ENCODE measurements at regions not wholly inside any gene's neighbourhood (a gene's known extent, or its start where the extent isn't known, plus 50 kb on each side); places are given as distances from the start of the nearest gene placed in this dataset.
"Not testable (repeated sequence)": the region's sequence is repeated elsewhere in the genome, so short reads cannot be mapped to it uniquely, and the experiment has no call there.

DNA sequence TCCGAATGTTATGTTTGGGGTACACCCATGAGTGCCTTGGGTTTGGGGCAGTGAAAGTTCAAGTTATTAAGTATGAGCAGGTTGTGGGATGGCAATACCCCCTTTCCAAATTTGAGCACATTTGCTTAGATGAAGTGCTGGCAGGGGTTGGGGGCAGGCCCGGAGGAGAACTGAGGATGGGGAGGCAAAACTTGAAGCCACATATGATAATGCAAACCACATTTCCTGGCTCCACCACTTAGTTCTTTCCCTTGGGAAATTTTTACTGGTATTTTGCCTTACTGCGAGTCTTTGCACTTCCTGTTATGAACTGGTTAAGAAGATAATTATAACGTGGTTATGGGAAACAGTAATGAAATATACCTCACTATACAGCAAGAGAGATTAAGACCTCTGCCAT lies 336.0 kb upstream of the ONECUT1 start:
- Histone ChIP-seq H3K9me3 (replicated peaks) (no peaks in the 10 kb centered on the region), H3K27ac (replicated peaks) (no peak overlapping the region), H3K36me3 (no peaks in the 10 kb centered on the region), H3K4me1 (no peaks in the 10 kb centered on the region), H3K27me3 (ENCODE audit: low read depth) (peaks cover 8% of the 10 kb centered on the region), H3K4me3 (no peak overlapping the region)
- no peak for DNase-seq
- intact Hi-C loops (cut with micrococcal nuclease): no loop called here
- TF ChIP-seq, protein P1, sequence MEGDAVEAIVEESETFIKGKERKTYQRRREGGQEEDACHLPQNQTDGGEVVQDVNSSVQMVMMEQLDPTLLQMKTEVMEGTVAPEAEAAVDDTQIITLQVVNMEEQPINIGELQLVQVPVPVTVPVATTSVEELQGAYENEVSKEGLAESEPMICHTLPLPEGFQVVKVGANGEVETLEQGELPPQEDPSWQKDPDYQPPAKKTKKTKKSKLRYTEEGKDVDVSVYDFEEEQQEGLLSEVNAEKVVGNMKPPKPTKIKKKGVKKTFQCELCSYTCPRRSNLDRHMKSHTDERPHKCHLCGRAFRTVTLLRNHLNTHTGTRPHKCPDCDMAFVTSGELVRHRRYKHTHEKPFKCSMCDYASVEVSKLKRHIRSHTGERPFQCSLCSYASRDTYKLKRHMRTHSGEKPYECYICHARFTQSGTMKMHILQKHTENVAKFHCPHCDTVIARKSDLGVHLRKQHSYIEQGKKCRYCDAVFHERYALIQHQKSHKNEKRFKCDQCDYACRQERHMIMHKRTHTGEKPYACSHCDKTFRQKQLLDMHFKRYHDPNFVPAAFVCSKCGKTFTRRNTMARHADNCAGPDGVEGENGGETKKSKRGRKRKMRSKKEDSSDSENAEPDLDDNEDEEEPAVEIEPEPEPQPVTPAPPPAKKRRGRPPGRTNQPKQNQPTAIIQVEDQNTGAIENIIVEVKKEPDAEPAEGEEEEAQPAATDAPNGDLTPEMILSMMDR (IDR thresholded peaks at IDR 0.05; ENCODE audit: borderline replicate concordance): no peak

DNA sequence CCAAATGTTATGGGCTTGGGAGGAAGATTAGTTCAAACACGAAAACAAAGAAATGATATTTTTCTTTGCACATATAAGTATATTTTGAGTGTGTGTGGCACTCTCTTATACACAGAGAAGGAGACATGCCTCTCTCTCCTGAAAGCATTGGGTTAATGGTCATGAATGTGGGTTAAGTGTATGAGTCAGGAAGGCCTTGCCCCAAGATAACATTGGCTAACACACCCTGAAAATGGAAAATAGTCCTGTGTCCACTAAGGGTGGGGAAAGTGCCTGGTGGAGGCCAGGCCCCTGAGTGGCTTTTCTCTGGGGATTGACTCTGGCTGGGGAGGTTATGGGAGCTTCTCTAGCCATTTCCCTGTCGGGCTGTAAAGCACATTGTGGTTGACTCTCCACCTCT lies 332.7 kb upstream of the ONECUT1 start:
- H3K27ac ChIP-seq (replicated peaks): no peak overlapping the region
- H3K27me3 ChIP-seq (ENCODE audit: low read depth): no peaks in the 10 kb centered on the region
- H3K4me3 ChIP-seq: no peak overlapping the region
- intact Hi-C loops (cut with micrococcal nuclease): no loop called here
- no peaks in the 10 kb centered on the region for H3K4me1 ChIP-seq
- TF ChIP-seq, protein P1 (IDR thresholded peaks at IDR 0.05; ENCODE audit: borderline replicate concordance): no peak
- DNase-seq: no peak
- no peaks in the 10 kb centered on the region for H3K9me3 ChIP-seq (replicated peaks)
- no peaks in the 10 kb centered on the region for H3K36me3 ChIP-seq

- H3K27me3 ChIP-seq (ENCODE audit: low read depth); H3K4me3 ChIP-seq; DNase-seq; intact Hi-C loops (cut with micrococcal nuclease); H3K27ac ChIP-seq (replicated peaks); H3K36me3 ChIP-seq; H3K4me1 ChIP-seq: not testable (repeated sequence)
- peaks cover 18% of the 10 kb centered on the region for H3K9me3 ChIP-seq (replicated peaks)
Measured at GRCh38 chr15:53116915-53117314, 326.8 kb upstream of the ONECUT1 start.

DNA sequence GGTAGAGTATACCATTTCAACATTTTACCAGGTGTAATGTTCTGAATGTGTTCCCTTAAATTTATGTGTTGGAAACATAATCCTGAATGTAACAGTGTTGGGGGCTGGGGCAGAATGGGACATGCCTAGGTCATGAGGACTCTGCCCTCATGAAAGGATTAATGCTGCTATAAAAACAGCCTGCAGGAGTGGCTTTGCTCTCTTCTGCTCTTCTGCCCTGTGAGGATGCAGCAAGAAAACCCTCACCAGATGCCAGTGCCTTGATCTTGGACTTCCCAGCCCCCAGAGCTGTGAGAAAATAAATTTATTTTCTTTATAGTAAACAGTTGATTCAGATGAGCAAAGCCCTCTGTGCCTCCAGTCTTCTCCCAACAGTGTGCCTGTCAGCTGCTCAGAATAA lies 326.0 kb upstream of the ONECUT1 start:
- H3K27me3 ChIP-seq (ENCODE audit: low read depth): no peaks in the 10 kb centered on the region
- no peaks in the 10 kb centered on the region for H3K4me1 ChIP-seq
- no peak overlapping the region for H3K4me3 ChIP-seq
- H3K27ac ChIP-seq (replicated peaks): no peak overlapping the region
- TF ChIP-seq, protein P1 (IDR thresholded peaks at IDR 0.05; ENCODE audit: borderline replicate concordance): no peak
- intact Hi-C loops (cut with micrococcal nuclease): no loop called here
- H3K9me3 ChIP-seq (replicated peaks): peaks cover 18% of the 10 kb centered on the region
- no peak for DNase-seq
- no peaks in the 10 kb centered on the region for H3K36me3 ChIP-seq

- TF ChIP-seq, protein P1 (IDR thresholded peaks at IDR 0.05; ENCODE audit: borderline replicate concordance): no peak
- intact Hi-C loops (cut with micrococcal nuclease): no loop called here
Measured at GRCh38 chr15:53115563-53115962, 325.4 kb upstream of the ONECUT1 start.

DNA sequence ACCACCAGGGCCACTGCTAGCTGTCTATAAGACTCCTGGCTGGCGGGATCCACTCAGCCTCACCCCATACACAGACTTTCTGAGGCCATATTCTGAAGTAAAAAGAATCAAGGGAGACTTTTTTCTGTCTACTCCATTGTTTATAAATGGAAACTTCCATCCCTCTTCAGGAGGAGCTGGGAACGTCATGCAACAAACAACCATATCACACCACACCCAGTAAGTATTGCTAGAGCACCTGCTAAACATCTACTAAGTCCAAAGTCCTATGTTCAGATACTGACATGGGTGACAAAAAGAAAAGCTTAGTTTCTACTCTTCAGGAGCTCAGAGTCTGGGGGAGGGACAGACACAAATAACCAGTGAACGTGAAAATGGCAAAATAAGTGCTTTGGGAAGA lies 324.8 kb upstream of the ONECUT1 start:
- H3K27ac ChIP-seq (replicated peaks): no peak overlapping the region
- H3K9me3 ChIP-seq (replicated peaks): peaks cover 18% of the 10 kb centered on the region
- H3K27me3 ChIP-seq (ENCODE audit: low read depth): no peaks in the 10 kb centered on the region
- H3K4me1 ChIP-seq: no peaks in the 10 kb centered on the region
- no peak overlapping the region for H3K4me3 ChIP-seq
- no peaks in the 10 kb centered on the region for H3K36me3 ChIP-seq
- DNase-seq: no peak
- intact Hi-C loops (cut with micrococcal nuclease): no loop called here
- TF ChIP-seq, protein P1 (IDR thresholded peaks at IDR 0.05; ENCODE audit: borderline replicate concordance): no peak

More at GRCh38 chr15:53115563-53115962, 325.4 kb upstream of the ONECUT1 start:
- Histone ChIP-seq H3K4me3 (no peak overlapping the region), H3K27me3 (ENCODE audit: low read depth) (no peaks in the 10 kb centered on the region), H3K27ac (replicated peaks) (no peak overlapping the region), H3K36me3 (no peaks in the 10 kb centered on the region), H3K9me3 (replicated peaks) (peaks cover 18% of the 10 kb centered on the region), H3K4me1 (no peaks in the 10 kb centered on the region)
- no peak for DNase-seq
